ENCODE measurements at regions not wholly inside any gene's neighbourhood (a gene's known extent, or its start where the extent isn't known, plus 50 kb on each side); places are given as distances from the start of the nearest gene placed in this dataset.

GRCh38 chr16:66289051-66289680 lies 77.3 kb upstream of the CDH5 start:
- Histone ChIP-seq H3K9me3 (no peaks in the 10 kb centered on the region), H3K36me3 (no peaks in the 10 kb centered on the region), H3K4me3 (no peak overlapping the region), H3K4me1 (no peaks in the 10 kb centered on the region), H3K27ac (replicated peaks in 1 of 4) (no peak overlapping the region), H3K27me3 (peaks cover 0 to 12% (median 0%) of the 10 kb centered on the region in 4 donors)
- TF ChIP-seq EP300 (IDR thresholded peaks at IDR 0.05), result no peak
- no peak for TF ChIP-seq CTCF (IDR thresholded peaks at IDR 0.05)
- TF ChIP-seq POLR2AphosphoS5 (IDR thresholded peaks at IDR 0.05), result no peak
- WGBS, result 97% methylated on average over 4 of the region's 15 CpGs
- no peak for DNase-seq (ENCODE audit: extremely low spot score)
- intact Hi-C loops (cut with DNase I), result no loop called here

- WGBS, result 91% methylated on average over 2 of the region's 2 CpGs
- no peaks in the 10 kb centered on the region for H3K9me3 ChIP-seq
Observed at GRCh38 chr16:66287926-66288325, 78.6 kb upstream of the CDH5 start.

GRCh38 chr16:66287416-66287815 lies 79.1 kb upstream of the CDH5 start:
- intact Hi-C loops (cut with DNase I), result no loop called here
- no peaks in the 10 kb centered on the region for H3K27me3 ChIP-seq
- no peaks in the 10 kb centered on the region for H3K36me3 ChIP-seq
- H3K9me3 ChIP-seq, result no peaks in the 10 kb centered on the region
- DNase-seq (ENCODE audit: extremely low spot score), result no peak
- no peaks in the 10 kb centered on the region for H3K4me1 ChIP-seq
- WGBS, result 87% methylated on average over 2 of the region's 2 CpGs
- H3K4me3 ChIP-seq, result no peak overlapping the region
- no peak for TF ChIP-seq EP300 (IDR thresholded peaks at IDR 0.05)
- H3K27ac ChIP-seq (replicated peaks in 1 of 4), result no peak overlapping the region

More at GRCh38 chr16:66287926-66288325, 78.6 kb upstream of the CDH5 start:
- no peaks in the 10 kb centered on the region for H3K36me3 ChIP-seq
- no peak overlapping the region for H3K27ac ChIP-seq (replicated peaks in 1 of 4)
- no peak overlapping the region for H3K4me3 ChIP-seq
- H3K27me3 ChIP-seq, result peaks cover 0 to under 1% (median 0%) of the 10 kb centered on the region in 4 donors
- DNase-seq (ENCODE audit: extremely low spot score), result no peak
- no peak for TF ChIP-seq CTCF (IDR thresholded peaks at IDR 0.05)
- no peak for TF ChIP-seq POLR2AphosphoS5 (IDR thresholded peaks at IDR 0.05)
- no peak for TF ChIP-seq POLR2A (IDR thresholded peaks at IDR 0.05; ENCODE audit: low read depth)
- TF ChIP-seq EP300 (IDR thresholded peaks at IDR 0.05), result no peak
- intact Hi-C loops (cut with DNase I), result no loop called here
- no peaks in the 10 kb centered on the region for H3K4me1 ChIP-seq

GRCh38 chr16:66286527-66286926 lies 80.0 kb upstream of the CDH5 start:
- Histone ChIP-seq H3K4me1 (no peaks in the 10 kb centered on the region), H3K27ac (replicated peaks in 1 of 4) (no peak overlapping the region), H3K4me3 (no peak overlapping the region), H3K36me3 (no peaks in the 10 kb centered on the region), H3K9me3 (no peaks in the 10 kb centered on the region), H3K27me3 (no peaks in the 10 kb centered on the region)
- DNase-seq (ENCODE audit: extremely low spot score), result no peak
- intact Hi-C loops (cut with DNase I), result no loop called here
- 92% methylated on average over 9 of the region's 9 CpGs for WGBS
- TF ChIP-seq EP300 (IDR thresholded peaks at IDR 0.05), result no peak
- TF ChIP-seq POLR2A (IDR thresholded peaks at IDR 0.05; ENCODE audit: low read depth), result no peak
- TF ChIP-seq POLR2AphosphoS5 (IDR thresholded peaks at IDR 0.05), result no peak
- TF ChIP-seq CTCF (IDR thresholded peaks at IDR 0.05), result no peak

- intact Hi-C loops (cut with DNase I), result no loop called here
- Histone ChIP-seq H3K27ac (replicated peaks in 1 of 4) (no peak overlapping the region), H3K27me3 (no peaks in the 10 kb centered on the region), H3K4me3 (no peak overlapping the region), H3K4me1 (peaks cover 0 to 4% (median 0%) of the 10 kb centered on the region in 4 donors), H3K36me3 (no peaks in the 10 kb centered on the region), H3K9me3 (peaks cover 0 to 7% (median 2%) of the 10 kb centered on the region in 4 donors)
- no peak for TF ChIP-seq CTCF (IDR thresholded peaks at IDR 0.05)
- TF ChIP-seq POLR2AphosphoS5 (IDR thresholded peaks at IDR 0.05), result no peak
- no peak for TF ChIP-seq POLR2A (IDR thresholded peaks at IDR 0.05; ENCODE audit: low read depth)
- TF ChIP-seq EP300 (IDR thresholded peaks at IDR 0.05), result no peak
- DNase-seq (ENCODE audit: extremely low spot score), result no peak
- 86% methylated on average over 1 of the region's 1 CpG for WGBS
Observed at GRCh38 chr16:66278604-66279262, 87.8 kb upstream of the CDH5 start.
